ENCODE measurements at regions not wholly inside any gene's neighbourhood (a gene's known extent, or its start where the extent isn't known, plus 50 kb on each side); places are given as distances from the start of the nearest gene placed in this dataset.

DNA sequence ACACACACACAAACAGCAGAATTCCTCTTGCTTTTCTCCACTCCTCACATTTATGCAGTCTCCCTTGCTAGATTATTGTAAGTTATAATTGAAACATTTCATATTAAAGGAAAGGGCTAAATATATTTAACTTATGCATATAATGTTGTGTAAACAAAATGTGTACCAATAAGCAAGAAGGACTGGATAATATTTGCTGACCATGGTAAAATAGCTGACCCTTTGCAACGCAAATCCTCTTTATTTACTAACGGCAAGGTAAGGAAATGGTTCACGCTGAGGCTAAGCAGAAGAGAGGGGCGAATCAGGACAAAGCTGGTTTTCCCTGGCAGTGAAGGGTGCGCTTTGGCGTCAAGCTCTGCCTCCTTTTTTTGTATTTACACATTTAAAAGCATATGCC lies 154.2 kb upstream of the IRX4 start:
- no peak for TF ChIP-seq CTCF (IDR thresholded peaks at IDR 0.05)
- no peak for TF ChIP-seq EP300 (IDR thresholded peaks at IDR 0.05)
- no peak for TF ChIP-seq POLR2A (IDR thresholded peaks at IDR 0.05)
